HepG2 (cell line): ENCODE measurements at regions not wholly inside any gene's neighbourhood (a gene's known extent, or its start where the extent isn't known, plus 50 kb on each side); places are given as distances from the start of the nearest gene placed in this dataset.

Source experiments
- ADNP ChIP-seq: sonication (generic); formaldehyde crosslinking; IDR thresholded peaks from 2 replicates; pipeline ENCODE4 v1.4.0; 2020; ENCODE audit warnings: missing genetic modification reagents
- HNF4G ChIP-seq, 2 experiments: sonication (generic) in 1 of 2; formaldehyde crosslinking in 1 of 2; IDR thresholded peaks; 2 replicates each; pipeline versions ENCODE4 v1.4.0 to v1.6.1; 2011 to 2020; ENCODE audit warnings: borderline replicate concordance in 2 of 2, low read depth in 2 of 2, mild to moderate bottlenecking in 2 of 2, low read length in 1 of 2, missing genetic modification reagents in 1 of 2, moderate library complexity in 1 of 2
- TF ChIP-seq, protein P1 (sequence below): sonication (generic); formaldehyde crosslinking; IDR thresholded peaks from 2 replicates; pipeline ENCODE4 v1.5.0; 2020; ENCODE audit warnings: mild to moderate bottlenecking, missing genetic modification reagents, moderate library complexity

DNA sequence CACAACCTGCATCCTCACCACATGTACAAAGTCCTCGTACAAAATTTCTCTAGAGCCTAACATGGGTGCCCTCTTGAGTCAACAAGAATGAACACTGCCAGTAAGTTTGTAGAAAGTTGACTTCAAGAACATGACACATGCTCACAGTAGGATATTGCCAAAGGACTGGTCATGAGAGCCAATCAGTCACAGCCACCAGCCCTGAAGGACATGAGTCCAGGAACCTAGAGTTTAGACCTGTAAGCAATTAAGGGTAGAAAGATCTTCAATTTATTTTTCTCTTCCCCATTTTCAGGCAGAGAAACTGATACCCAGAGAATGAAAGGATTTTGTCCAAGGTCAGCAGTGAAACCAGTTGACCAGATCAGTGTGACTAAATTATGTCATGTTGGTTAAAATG lies 96.1 kb downstream of the MAFB start:
- TF ChIP-seq, protein P1, sequence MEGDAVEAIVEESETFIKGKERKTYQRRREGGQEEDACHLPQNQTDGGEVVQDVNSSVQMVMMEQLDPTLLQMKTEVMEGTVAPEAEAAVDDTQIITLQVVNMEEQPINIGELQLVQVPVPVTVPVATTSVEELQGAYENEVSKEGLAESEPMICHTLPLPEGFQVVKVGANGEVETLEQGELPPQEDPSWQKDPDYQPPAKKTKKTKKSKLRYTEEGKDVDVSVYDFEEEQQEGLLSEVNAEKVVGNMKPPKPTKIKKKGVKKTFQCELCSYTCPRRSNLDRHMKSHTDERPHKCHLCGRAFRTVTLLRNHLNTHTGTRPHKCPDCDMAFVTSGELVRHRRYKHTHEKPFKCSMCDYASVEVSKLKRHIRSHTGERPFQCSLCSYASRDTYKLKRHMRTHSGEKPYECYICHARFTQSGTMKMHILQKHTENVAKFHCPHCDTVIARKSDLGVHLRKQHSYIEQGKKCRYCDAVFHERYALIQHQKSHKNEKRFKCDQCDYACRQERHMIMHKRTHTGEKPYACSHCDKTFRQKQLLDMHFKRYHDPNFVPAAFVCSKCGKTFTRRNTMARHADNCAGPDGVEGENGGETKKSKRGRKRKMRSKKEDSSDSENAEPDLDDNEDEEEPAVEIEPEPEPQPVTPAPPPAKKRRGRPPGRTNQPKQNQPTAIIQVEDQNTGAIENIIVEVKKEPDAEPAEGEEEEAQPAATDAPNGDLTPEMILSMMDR, result no peak
- TF ChIP-seq ADNP (CRISPR knock-in tag) (no peak), HNF4G (IDR thresholded peaks at IDR 0.05; ENCODE audit: borderline replicate concordance, low read depth, low read length) (no peak), HNF4G (CRISPR knock-in tag; IDR thresholded peaks at IDR 0.05; ENCODE audit: borderline replicate concordance, low read depth) (no peak)
